H1 (cell line): ENCODE measurements at regions not wholly inside any gene's neighbourhood (a gene's known extent, or its start where the extent isn't known, plus 50 kb on each side); places are given as distances from the start of the nearest gene placed in this dataset.

Experiments
- CTCF ChIA-PET: fragments of 300-600 bp; sonication (Branson Sonifier 250); formaldehyde crosslinking; loops from one replicate; lab custom pipeline; 2021; ENCODE audit not compliant: partially characterized antibody; lab: Charles Lee
- POLR2A ChIA-PET: fragments of 300-600 bp; sonication (Branson Sonifier 250); formaldehyde crosslinking; loops from one replicate; lab custom pipeline; 2021; ENCODE audit warnings: inconsistent platforms; ENCODE audit not compliant: partially characterized antibody; lab: Charles Lee
- DNase-seq, 2 experiments: peaks; one replicate each; pipeline versions ENCODE4 v3.0.0 to v3.0.0-alpha.2; 2010 to 2022; ENCODE audit warnings: low spot score in 2 of 2, low read depth in 1 of 2, mixed read lengths in 1 of 2
- FAIRE-seq: peaks from 2 replicates; lab custom pipeline; 2011; peaks lifted over from hg19 to GRCh38; lab: Jason Lieb, UNC
- H2AFZ ChIP-seq: 2 replicates; pipeline ENCODE4 v1.8.1; 2012; ENCODE audit warnings: low read length, inconsistent platforms
- H2AK5ac ChIP-seq: 2 replicates; pipeline ENCODE4 v1.6.1; 2013; ENCODE audit warnings: low read depth, low read length
- H2BK120ac ChIP-seq: replicated peaks from 2 replicates; pipeline ENCODE3; 2013; ENCODE audit warnings: low read depth, low read length, inconsistent platforms
- H2BK12ac ChIP-seq: 2 replicates; pipeline ENCODE4 v1.6.1; 2013; ENCODE audit warnings: low read depth, low read length
- H2BK15ac ChIP-seq: 2 replicates; pipeline ENCODE4 v1.6.1; 2013; ENCODE audit warnings: low read length
- H2BK20ac ChIP-seq: 2 replicates; pipeline ENCODE4 v1.6.1; 2013; ENCODE audit warnings: low read length
- H2BK5ac ChIP-seq: 2 replicates; pipeline ENCODE4 v1.6.1; 2013; ENCODE audit warnings: low read depth, low read length
- H3K14ac ChIP-seq: 2 replicates; pipeline ENCODE4 v1.6.1; 2013; ENCODE audit warnings: inconsistent platforms; ENCODE audit not compliant: insufficient read length
- H3K18ac ChIP-seq: 2 replicates; pipeline ENCODE4 v1.6.1; 2013; ENCODE audit warnings: low read length; ENCODE audit errors: extremely low read depth
- H3K23ac ChIP-seq: 2 replicates; pipeline ENCODE4 v1.6.1; 2013; ENCODE audit warnings: inconsistent platforms; ENCODE audit not compliant: insufficient read length
- H3K23me2 ChIP-seq: 2 replicates; pipeline ENCODE4 v1.6.1; 2013; ENCODE audit warnings: low read depth, low read length
- H3K27ac ChIP-seq: 2 replicates; pipeline ENCODE4 v1.6.1; 2011; ENCODE audit warnings: low read depth, low read length, inconsistent platforms
- H3K27me3 ChIP-seq, 4 experiments: replicated peaks in 1 of 4; 1 replicate in 1 of 4; 2 replicates in 3 of 4; pipeline versions ENCODE4 v1.6.1 to v1.8.1; 2011 to 2013; ENCODE audit warnings: low read length in 3 of 4, mild to moderate bottlenecking in 3 of 4, inconsistent platforms in 2 of 4, mixed read lengths in 2 of 4, moderate library complexity in 1 of 4; ENCODE audit not compliant: control insufficient read depth in 3 of 4, insufficient read depth in 3 of 4; ENCODE audit errors: extremely low read depth in 1 of 4
- H3K36me3 ChIP-seq, 4 experiments: 2 replicates each; pipeline versions ENCODE4 v1.6.1 to v1.8.1; 2011 to 2013; ENCODE audit warnings: mild to moderate bottlenecking in 4 of 4, low read length in 3 of 4, moderate library complexity in 2 of 4, control low read depth in 1 of 4, inconsistent platforms in 1 of 4; ENCODE audit not compliant: insufficient read depth in 4 of 4, control insufficient read depth in 2 of 4
- H3K4ac ChIP-seq: replicated peaks from 2 replicates; pipeline ENCODE3; 2013; ENCODE audit warnings: low read length, low read depth, mixed read lengths, inconsistent platforms; ENCODE audit not compliant: insufficient read length
- H3K4me1 ChIP-seq, 4 experiments: replicated peaks in 1 of 4; 1 replicate in 1 of 4; 2 replicates in 3 of 4; pipeline versions ENCODE4 v1.6.1 to v1.8.1; 2011 to 2013; ENCODE audit warnings: low read length in 3 of 4, inconsistent platforms in 2 of 4, mixed read lengths in 1 of 4; ENCODE audit not compliant: insufficient read depth in 4 of 4, control insufficient read depth in 3 of 4
- H3K4me2 ChIP-seq, 2 experiments: 2 replicates each; pipeline versions ENCODE4 v1.6.1 to v1.8.1; 2011 to 2013; ENCODE audit warnings: low read depth in 2 of 2, low read length in 2 of 2, control low read depth in 1 of 2, inconsistent platforms in 1 of 2, mild to moderate bottlenecking in 1 of 2; ENCODE audit not compliant: insufficient read depth in 1 of 2
- H3K4me3 ChIP-seq, 4 experiments: fragments of 200-600, 300-600 bp in 1 of 4; sonication (generic), shearing (Covaris generic), sonication (Bioruptor Twin) in 1 of 4; 2 replicates each; pipeline versions ENCODE4 v1.5.1 to v1.8.1; 2011 to 2016; ENCODE audit warnings: low read length in 4 of 4, low read depth in 3 of 4, control low read depth in 2 of 4, inconsistent platforms in 2 of 4, mild to moderate bottlenecking in 2 of 4, mixed read lengths in 1 of 4, moderate library complexity in 1 of 4; ENCODE audit not compliant: insufficient read depth in 2 of 4; ENCODE audit errors: extremely low read depth in 1 of 4
- H3K56ac ChIP-seq: replicated peaks from 2 replicates; pipeline ENCODE3; 2013; ENCODE audit warnings: low read depth, mild to moderate bottlenecking, mixed read lengths, low read length, inconsistent platforms; ENCODE audit not compliant: insufficient read length
- H3K79me1 ChIP-seq: 2 replicates; pipeline ENCODE4 v1.6.1; 2013; ENCODE audit warnings: low read depth, low read length, control low read depth
- H3K79me2 ChIP-seq, 2 experiments: 2 replicates each; pipeline versions ENCODE4 v1.6.1 to v1.8.1; 2012 to 2013; ENCODE audit warnings: low read length in 2 of 2, mild to moderate bottlenecking in 2 of 2, inconsistent platforms in 1 of 2; ENCODE audit not compliant: insufficient read depth in 2 of 2, control insufficient read depth in 1 of 2
- H3K9ac ChIP-seq, 4 experiments: replicated peaks in 1 of 4; 1 replicate in 1 of 4; 2 replicates in 3 of 4; pipeline versions ENCODE4 v1.6.1 to v1.8.1; 2011 to 2013; ENCODE audit warnings: low read depth in 3 of 4, low read length in 3 of 4, control low read depth in 2 of 4, mild to moderate bottlenecking in 2 of 4, moderate library complexity in 2 of 4, inconsistent platforms in 1 of 4; ENCODE audit errors: extremely low read depth in 1 of 4
- H3K9me3 ChIP-seq, 2 experiments: 2 replicates each; pipeline versions ENCODE4 v1.6.1 to v1.8.1; 2012 to 2013; ENCODE audit warnings: mild to moderate bottlenecking in 2 of 2, moderate library complexity in 2 of 2, control low read depth in 1 of 2, inconsistent platforms in 1 of 2, low read depth in 1 of 2, low read length in 1 of 2, mixed read lengths in 1 of 2; ENCODE audit not compliant: insufficient read depth in 2 of 2
- H4K20me1 ChIP-seq, 2 experiments: replicated peaks in 1 of 2; 2 replicates each; pipeline versions ENCODE3 to v1.8.1; 2011 to 2013; ENCODE audit warnings: inconsistent platforms in 2 of 2, low read length in 2 of 2, mild to moderate bottlenecking in 1 of 2; ENCODE audit not compliant: insufficient read depth in 2 of 2, control insufficient read depth in 1 of 2
- H4K5ac ChIP-seq: 2 replicates; pipeline ENCODE4 v1.6.1; 2013; ENCODE audit warnings: low read length, low read depth, mixed read lengths, inconsistent platforms; ENCODE audit not compliant: insufficient read length
- H4K8ac ChIP-seq: 2 replicates; pipeline ENCODE4 v1.8.0; 2013; ENCODE audit warnings: mild to moderate bottlenecking, moderate library complexity, low read length, inconsistent platforms; ENCODE audit not compliant: insufficient read depth; ENCODE audit errors: extremely low read depth
- H4K91ac ChIP-seq: replicated peaks from 2 replicates; pipeline ENCODE3; 2013; ENCODE audit warnings: low read length, mixed read lengths, inconsistent platforms; ENCODE audit not compliant: insufficient read length
- BCL11A ChIP-seq, 2 experiments: IDR thresholded peaks; one replicate each; pipeline ENCODE4 v1.6.1; 2011; ENCODE audit warnings: low read depth in 2 of 2, low read length in 2 of 2, mild to moderate bottlenecking in 2 of 2
- CBX8 ChIP-seq: fragments of 300-800, 300-1000 bp; sonication (generic); IDR thresholded peaks from 2 replicates; pipeline ENCODE4 v1.7.1; 2016; ENCODE audit warnings: low read depth, low read length, borderline replicate concordance
- CHD2 ChIP-seq: IDR thresholded peaks from 2 replicates; pipeline ENCODE4 v1.6.1; 2012; ENCODE audit warnings: low read length, improper control_type of control experiment
- EP300 ChIP-seq, 2 experiments: IDR thresholded peaks; 1 replicate in 1 of 2; 2 replicates in 1 of 2; pipeline ENCODE4 v1.6.1; 2011 to 2012; ENCODE audit warnings: low read depth in 2 of 2, low read length in 2 of 2, mild to moderate bottlenecking in 2 of 2, borderline replicate concordance in 1 of 2, inconsistent platforms in 1 of 2, moderate library complexity in 1 of 2
- RAD21 ChIP-seq, 2 experiments: IDR thresholded peaks in 1 of 2; conservative IDR thresholded peaks in 1 of 2; 2 replicates each; pipeline ENCODE4 v1.6.1; 2011; ENCODE audit warnings: low read depth in 2 of 2, low read length in 2 of 2, improper control_type of control experiment in 1 of 2, inconsistent platforms in 1 of 2, mild to moderate bottlenecking in 1 of 2, moderate library complexity in 1 of 2
- RBBP5 ChIP-seq: IDR thresholded peaks from 2 replicates; pipeline ENCODE4 v1.7.1; 2012; ENCODE audit warnings: low read depth, mild to moderate bottlenecking, inconsistent platforms, low read length, moderate library complexity, borderline replicate concordance
- SIX5 ChIP-seq: IDR thresholded peaks from 2 replicates; pipeline ENCODE4 v1.6.1; 2011; ENCODE audit warnings: mild to moderate bottlenecking, low read depth, low read length
- SUZ12 ChIP-seq: fragments of 200-600 bp; sonication (generic); IDR thresholded peaks from 2 replicates; pipeline ENCODE4 v1.6.1; 2012; ENCODE audit warnings: mild to moderate bottlenecking, inconsistent platforms, low read length, moderate library complexity, mixed read lengths
- TCF12 ChIP-seq: IDR thresholded peaks from 2 replicates; pipeline ENCODE4 v1.6.1; 2011; ENCODE audit warnings: low read depth, mild to moderate bottlenecking, low read length
- WGBS, 2 experiments: shearing (Covaris generic) in 1 of 2; methylation state at CpG; one replicate each; pipeline versions ENCODE4 v1.1.6 to v1.1.7; 2013 to 2015; ENCODE audit warnings: low lambda C conversion rate in 2 of 2, mixed read lengths in 2 of 2, inconsistent platforms in 1 of 2, low coverage in 1 of 2, missing lambda C conversion rate in 1 of 2; ENCODE audit not compliant: insufficient replicate concordance in 2 of 2, insufficient coverage in 1 of 2, insufficient read length in 1 of 2; ENCODE audit errors: extremely low coverage in 1 of 2, missing lambda C conversion rate in 1 of 2; 5-methylcytosine and 5-hydroxymethylcytosine counted together

DNA sequence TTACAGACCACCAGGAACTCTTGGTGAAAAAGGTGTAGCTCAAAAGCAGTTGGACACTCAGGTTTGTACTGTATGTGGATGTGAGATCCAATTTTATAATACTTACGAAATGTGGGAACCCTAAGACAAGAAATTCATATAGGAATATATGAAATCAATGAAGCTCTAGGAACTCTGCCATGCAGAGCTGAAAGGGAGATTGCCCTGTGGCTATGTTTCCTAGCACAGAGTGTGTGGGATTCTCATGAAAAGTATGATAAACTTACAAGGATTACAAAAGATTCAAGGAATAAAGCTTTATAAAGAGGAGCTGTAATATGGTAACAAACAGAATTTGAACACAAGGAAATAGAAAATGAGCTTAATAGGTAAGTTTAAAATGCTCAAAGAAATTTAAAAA lies 205.7 kb upstream of the FAM83B start:
- H3K9ac ChIP-seq = no peak overlapping the region
- H3K27me3 ChIP-seq = no peaks in the 10 kb centered on the region
- DNase-seq (no peak), FAIRE-seq (no peak)
- no peak overlapping the region for H3K27ac ChIP-seq
- no peak for TF ChIP-seq CBX8
- no peak for TF ChIP-seq CHD2
- no peak for TF ChIP-seq SIX5
- TF ChIP-seq SUZ12 = no peak
- no peak for TF ChIP-seq TCF12
- TF ChIP-seq RAD21 (IDR thresholded peaks at IDR 0.05 in 1 of 2, conservative IDR thresholded peaks at IDR 0.05 in 1 of 2; ENCODE audit: low read depth in 2 of 2, low read length in 2 of 2) = no peak
- no peak for TF ChIP-seq BCL11A (IDR thresholded peaks at IDR 0.05; ENCODE audit: low read depth in 2 of 2, low read length in 2 of 2)
- TF ChIP-seq EP300 (IDR thresholded peaks at IDR 0.05; ENCODE audit: borderline replicate concordance in 1 of 2, low read depth in 2 of 2, low read length in 2 of 2) = no peak
- TF ChIP-seq RBBP5 = no peak
- no peak overlapping the region for H3K18ac ChIP-seq
- H2BK15ac ChIP-seq = no peak overlapping the region
- H2BK5ac ChIP-seq = no peak overlapping the region
- H3K4me3 ChIP-seq = no peak overlapping the region
- H4K20me1 ChIP-seq = no peaks in the 10 kb centered on the region
- no peak overlapping the region for H3K4me2 ChIP-seq
- no peak overlapping the region for H3K23ac ChIP-seq
- H2AFZ ChIP-seq = no peak overlapping the region
- no peak overlapping the region for H2BK20ac ChIP-seq
- H4K91ac ChIP-seq = no peak overlapping the region
- H3K4ac ChIP-seq = no peak overlapping the region
- no peak overlapping the region for H2AK5ac ChIP-seq
- POLR2A ChIA-PET = no interaction called here
- H2BK12ac ChIP-seq = no peak overlapping the region
- H3K79me1 ChIP-seq = no peaks in the 10 kb centered on the region
- H3K36me3 ChIP-seq = no peaks in the 10 kb centered on the region
- no peaks in the 10 kb centered on the region for H3K9me3 ChIP-seq
- H3K79me2 ChIP-seq = no peaks in the 10 kb centered on the region
- CTCF ChIA-PET = interaction anchor here (1.2 kb wide), 1 partner anchor 11 kb away, joined by 3 read pairs; no protein-coding TSS in a partner anchor
- H3K23me2 ChIP-seq = no peaks in the 10 kb centered on the region
- H2BK120ac ChIP-seq = no peak overlapping the region
- H3K4me1 ChIP-seq = no peaks in the 10 kb centered on the region
- H4K5ac ChIP-seq = no peak overlapping the region
- no peak overlapping the region for H3K56ac ChIP-seq
- 92% methylated on average over 1 of the region's 1 CpG; no CpG with 5 or more reads in 1 of the 2 experiments for WGBS, 2 experiments
- no peak overlapping the region for H3K14ac ChIP-seq
- no peak overlapping the region for H4K8ac ChIP-seq
